ENCODE measurements at regions not wholly inside any gene's neighbourhood (a gene's known extent, or its start where the extent isn't known, plus 50 kb on each side); places are given as distances from the start of the nearest gene placed in this dataset.

- no peak for DNase-seq
These were observed 1371.4 kb upstream of the PIK3C3 start for GRCh38 chr18:40583671-40584070.

DNA sequence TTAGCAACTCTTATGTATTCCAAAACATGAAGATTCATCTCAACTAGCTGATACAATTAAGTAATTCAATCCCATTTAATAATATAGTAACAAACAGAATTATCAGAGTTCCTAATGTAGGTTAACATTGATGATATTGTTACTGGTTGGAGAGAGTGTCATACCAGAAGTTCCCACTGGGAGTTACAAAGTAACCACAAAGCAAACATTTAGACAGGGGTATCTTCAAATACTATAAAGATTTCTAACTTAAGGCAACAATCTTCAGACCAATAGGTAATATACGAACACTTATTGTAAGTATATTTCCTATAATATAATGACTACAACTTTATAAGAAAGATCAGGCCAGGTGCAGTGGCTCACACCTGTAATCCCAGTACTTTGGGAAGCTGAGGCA, 1372.9 kb upstream of the PIK3C3 start:
- no peak for DNase-seq

- no peak for DNase-seq
These were observed 1377.1 kb upstream of the PIK3C3 start for GRCh38 chr18:40577981-40578365.

DNA sequence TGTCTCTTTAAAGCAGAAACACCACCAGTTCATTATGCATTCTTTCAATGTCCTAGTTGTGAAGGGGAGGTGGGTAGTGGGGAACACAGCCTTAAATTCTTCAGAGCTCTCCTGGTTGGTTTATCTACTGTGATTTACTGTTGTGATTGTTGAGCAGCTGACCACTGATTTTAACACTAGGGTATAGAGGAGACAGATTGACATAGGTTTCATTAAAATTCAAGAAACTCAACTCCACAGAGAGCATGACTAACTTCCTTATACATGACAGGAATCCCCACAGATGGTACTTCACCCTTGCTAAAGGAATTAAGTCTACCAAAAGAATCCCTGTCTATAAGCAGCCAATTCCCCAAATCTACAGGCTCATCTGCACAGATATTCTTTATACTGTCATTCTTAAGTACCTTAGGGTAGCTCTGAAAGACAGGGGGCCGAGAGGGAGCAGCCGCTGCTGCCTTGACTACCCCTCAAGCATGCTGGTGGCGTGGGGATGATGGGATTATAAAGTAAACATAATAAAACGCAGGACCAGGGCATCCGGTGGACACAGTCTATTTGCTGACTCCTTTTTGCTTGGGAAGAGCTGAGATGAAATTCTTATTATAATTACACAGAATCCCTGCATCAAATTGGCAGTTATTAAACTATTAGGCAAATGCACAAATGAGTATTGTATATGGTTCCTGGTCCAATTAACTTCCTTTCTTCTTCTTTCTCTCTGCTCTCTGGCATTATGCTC, 1377.6 kb upstream of the PIK3C3 start:
- no peak for DNase-seq

DNA sequence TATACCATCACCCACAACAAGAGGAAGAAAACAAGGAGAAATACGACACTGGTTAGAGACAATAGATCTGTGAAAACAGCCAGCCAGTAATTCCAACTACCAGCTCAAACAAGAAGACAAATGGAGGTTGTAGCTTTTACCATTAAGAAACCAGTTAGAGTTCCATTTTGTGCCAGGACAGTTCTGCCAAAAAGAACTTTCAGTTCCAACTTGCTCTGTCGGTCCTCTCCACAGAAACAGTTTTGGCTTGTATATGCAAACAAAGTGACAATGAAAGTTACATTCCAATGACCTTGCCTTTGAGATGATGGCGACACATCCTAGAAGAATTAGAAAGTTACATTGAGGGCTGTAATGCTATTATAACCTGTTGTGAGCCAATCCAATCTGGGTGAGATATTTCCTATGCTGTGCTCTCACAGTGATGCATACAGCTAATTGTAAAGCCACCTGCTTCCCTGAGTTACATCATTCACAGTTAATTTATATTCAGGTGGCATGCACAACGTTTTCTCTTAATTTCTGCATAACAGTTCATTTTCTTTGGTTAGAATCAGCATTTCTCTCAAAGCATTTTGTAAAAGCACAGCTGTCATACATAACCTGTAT, 1378.4 kb upstream of the PIK3C3 start:
- no peak for DNase-seq

- DNase-seq: no peak
These were observed 1384.4 kb upstream of the PIK3C3 start for GRCh38 chr18:40570615-40571014.

DNA sequence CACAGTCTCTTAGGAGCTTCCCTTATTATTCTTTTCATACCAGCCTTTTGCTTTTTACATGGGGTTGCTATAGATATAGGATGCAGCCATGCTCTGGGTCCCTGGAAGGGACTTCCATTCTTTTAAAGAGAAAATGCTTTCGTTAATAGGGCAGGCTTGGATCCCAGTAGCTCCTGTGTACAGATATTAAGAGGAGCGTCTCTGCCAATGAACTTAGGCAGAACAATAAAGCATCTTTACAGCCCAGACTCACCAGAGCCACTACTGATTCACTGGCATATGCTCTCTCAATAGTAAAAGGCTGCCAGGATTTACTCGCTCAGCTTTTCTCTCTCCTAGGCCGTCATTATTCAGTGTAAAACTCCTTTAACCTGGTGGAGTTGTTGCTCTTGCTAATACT, 1385.4 kb upstream of the PIK3C3 start:
- no peak for DNase-seq

- DNase-seq: no peak
These were observed 1388.6 kb upstream of the PIK3C3 start for GRCh38 chr18:40566510-40566844.

DNA sequence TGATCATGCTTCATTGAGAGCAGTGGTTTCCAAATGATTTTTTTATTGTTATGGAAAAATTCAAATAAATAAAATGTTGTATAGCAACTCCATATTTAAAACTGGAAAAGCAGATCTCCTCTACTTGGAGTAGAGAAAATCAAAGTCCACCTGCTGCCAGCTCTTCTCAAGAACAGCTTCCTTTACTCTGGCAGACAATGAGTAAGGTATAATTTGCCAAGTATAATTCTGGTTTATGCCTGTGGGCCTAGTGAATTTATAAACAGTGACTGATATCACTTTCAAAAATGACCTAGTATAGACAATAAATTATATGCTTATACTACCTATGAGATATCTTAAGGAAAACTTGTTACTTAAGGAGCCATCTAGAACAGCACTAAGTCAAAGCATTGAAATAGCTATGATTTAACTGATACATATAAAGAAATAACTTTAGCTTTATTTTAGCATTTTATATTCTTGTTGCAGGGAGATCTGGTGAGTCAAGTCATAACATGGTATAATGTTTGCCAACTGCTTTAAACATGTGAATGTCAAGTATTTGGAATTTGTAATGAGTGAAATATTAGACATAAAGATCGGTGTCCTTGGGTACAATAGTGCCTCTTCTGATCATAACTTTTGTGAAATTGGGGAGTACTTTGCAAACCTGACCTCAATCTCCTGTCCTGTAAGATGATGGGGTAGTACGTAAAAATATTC, 1389.1 kb upstream of the PIK3C3 start:
- no peak for DNase-seq

- DNase-seq: no peak
These were observed 1395.5 kb upstream of the PIK3C3 start for GRCh38 chr18:40559556-40559955.

DNA sequence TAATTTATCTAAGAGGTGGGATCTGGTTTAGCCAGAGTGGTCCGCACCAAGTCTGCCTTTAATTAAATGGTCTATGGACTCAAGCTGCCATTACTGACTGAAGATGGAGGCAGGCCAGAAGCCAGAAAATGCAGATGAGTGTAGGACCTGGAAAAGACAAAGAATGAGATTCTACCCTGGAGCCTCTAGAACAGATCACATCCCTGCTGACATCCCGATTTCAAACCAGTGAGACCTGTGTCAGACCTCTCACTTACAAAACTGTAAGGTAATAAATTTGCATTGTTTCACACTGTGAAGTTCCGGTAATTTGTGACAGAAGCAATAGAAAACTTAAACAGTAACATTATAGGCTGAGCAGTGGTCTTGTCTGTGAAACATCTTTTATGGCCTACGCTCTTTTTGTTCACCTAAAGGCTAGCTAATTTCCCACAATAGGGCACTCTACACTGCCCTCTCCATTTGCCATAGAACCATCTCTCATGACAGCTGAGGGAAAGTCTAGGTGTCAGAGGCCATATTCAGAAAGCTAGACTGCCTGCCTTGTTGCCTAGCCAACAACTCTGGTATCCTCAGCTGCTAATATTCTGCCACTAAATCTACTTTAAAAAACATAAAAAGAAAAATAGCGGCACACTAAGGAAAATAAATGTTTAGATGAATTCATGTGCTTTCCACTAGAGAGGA, 1396.2 kb upstream of the PIK3C3 start:
- no peak for DNase-seq

- DNase-seq: no peak
These were observed 1399.1 kb upstream of the PIK3C3 start for GRCh38 chr18:40555914-40556313.

- DNase-seq: no peak
These were observed 1402.0 kb upstream of the PIK3C3 start for GRCh38 chr18:40553029-40553428.

- no peak for DNase-seq
These were observed 1408.2 kb upstream of the PIK3C3 start for GRCh38 chr18:40546875-40547274.

- DNase-seq: no peak
These were observed 1420.3 kb upstream of the PIK3C3 start for GRCh38 chr18:40534723-40535122.

DNA sequence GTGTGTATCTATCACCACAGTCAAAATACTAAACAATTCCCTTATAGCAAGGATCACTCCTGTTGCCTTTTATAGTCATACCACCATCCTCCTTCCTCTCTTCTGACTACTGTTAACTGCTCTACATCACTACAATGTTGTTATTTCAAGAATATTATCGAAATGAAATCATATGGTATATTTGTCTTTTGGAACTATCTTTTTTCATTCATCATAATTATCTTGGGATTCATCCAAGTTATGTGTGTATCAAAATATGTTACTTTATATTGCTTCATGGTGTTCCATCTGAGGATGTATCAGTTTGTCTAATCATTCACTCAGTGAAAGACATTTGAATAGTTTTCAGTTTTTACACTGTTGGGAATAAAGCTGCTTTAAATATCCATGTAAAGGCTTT, 1423.0 kb upstream of the PIK3C3 start:
- DNase-seq: no peak

- no peak for DNase-seq
These were observed 1424.0 kb upstream of the PIK3C3 start for GRCh38 chr18:40531051-40531450.

- no peak for DNase-seq
These were observed 1425.6 kb upstream of the PIK3C3 start for GRCh38 chr18:40529478-40529877.

- DNase-seq: no peak
These were observed 1430.2 kb upstream of the PIK3C3 start for GRCh38 chr18:40524881-40525280.

- DNase-seq: no peak
These were observed 1431.7 kb upstream of the PIK3C3 start for GRCh38 chr18:40523287-40523686.

DNA sequence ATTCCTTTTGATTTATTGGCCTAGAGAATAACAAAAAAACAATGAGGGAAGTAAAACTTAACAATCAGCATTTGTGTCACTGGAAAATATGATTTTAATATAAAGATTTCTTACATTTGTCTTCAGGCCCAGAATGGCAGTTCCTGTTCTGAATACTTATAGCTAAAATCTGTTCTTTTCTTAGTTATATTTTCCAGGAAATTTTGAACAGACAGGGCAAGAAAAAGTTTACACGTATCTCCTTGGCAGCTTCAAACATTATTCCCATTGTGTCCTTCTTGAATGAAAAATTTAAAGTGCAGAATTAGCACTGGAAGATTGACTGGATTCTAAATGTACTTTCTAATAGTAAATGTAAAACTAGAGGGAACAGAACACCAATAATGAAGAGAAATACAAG, 1454.0 kb upstream of the PIK3C3 start:
- DNase-seq: no peak

GRCh38 chr18:40494603-40495002, 1460.4 kb upstream of the PIK3C3 start:
- DNase-seq: no peak

DNA sequence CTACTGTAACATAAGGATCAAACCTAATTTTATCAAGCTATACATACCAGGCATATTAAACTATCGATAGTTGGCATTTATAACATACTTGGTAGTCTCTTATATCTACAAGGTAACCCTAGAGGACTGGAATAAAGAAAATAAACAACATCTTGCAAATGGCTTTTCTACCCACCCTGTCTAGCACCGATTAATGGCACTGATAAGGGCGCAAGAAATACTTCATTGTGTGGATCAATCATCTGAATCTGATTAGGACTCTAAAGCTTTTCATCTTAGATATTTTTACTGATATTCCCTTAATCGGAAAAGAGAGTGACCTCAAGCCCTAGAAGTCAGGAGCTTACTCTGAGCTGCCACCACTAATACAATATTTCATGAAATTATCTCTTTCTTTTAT, 1461.7 kb upstream of the PIK3C3 start:
- no peak for DNase-seq

- no peak for DNase-seq
These were observed 1465.7 kb upstream of the PIK3C3 start for GRCh38 chr18:40489301-40489700.

All from cerebellar nuclear complex (tissue), 1 donor.